A549 (cell line): ENCODE measurements at regions not wholly inside any gene's neighbourhood (a gene's known extent, or its start where the extent isn't known, plus 50 kb on each side); places are given as distances from the start of the nearest gene placed in this dataset.

Experiments used
- CTCF ChIP-seq: fragments of >200 bp; sonication (Bioruptor Twin); formaldehyde crosslinking; IDR thresholded peaks from 3 replicates; pipeline ENCODE4 v1.5.1; 2016
- ESRRA ChIP-seq: fragments of 150-350 bp; IDR thresholded peaks from 2 replicates; pipeline ENCODE4 v1.6.1; 2014; ENCODE audit warnings: mild to moderate bottlenecking, low read length, borderline replicate concordance
- HDAC2 ChIP-seq: fragments of 200-600 bp; sonication (generic); IDR thresholded peaks from 2 replicates; pipeline ENCODE4 v1.6.1; 2016
- MYC ChIP-seq: IDR thresholded peaks from 2 replicates; pipeline ENCODE4 v1.6.1; 2012; ENCODE audit warnings: mild to moderate bottlenecking, inconsistent platforms, low read length, improper control_type of control experiment, borderline replicate concordance
- NFE2L2 ChIP-seq: fragments of 150-350 bp; conservative IDR thresholded peaks from 2 replicates; pipeline ENCODE4 v1.6.1; 2014; ENCODE audit warnings: low read length
- NR3C1 ChIP-seq: fragments of >200 bp; sonication (Bioruptor Twin); formaldehyde crosslinking; IDR thresholded peaks from 3 replicates; pipeline ENCODE4 v1.6.1; 2017
- POLR2A ChIP-seq: IDR thresholded peaks from 2 replicates; pipeline ENCODE4 v1.6.1; 2012; ENCODE audit warnings: mild to moderate bottlenecking, low read length
- SREBF2 ChIP-seq: fragments of 450-650 bp; IDR thresholded peaks from 2 replicates; pipeline ENCODE4 v1.6.1; 2014; ENCODE audit warnings: mild to moderate bottlenecking, moderate library complexity

DNA sequence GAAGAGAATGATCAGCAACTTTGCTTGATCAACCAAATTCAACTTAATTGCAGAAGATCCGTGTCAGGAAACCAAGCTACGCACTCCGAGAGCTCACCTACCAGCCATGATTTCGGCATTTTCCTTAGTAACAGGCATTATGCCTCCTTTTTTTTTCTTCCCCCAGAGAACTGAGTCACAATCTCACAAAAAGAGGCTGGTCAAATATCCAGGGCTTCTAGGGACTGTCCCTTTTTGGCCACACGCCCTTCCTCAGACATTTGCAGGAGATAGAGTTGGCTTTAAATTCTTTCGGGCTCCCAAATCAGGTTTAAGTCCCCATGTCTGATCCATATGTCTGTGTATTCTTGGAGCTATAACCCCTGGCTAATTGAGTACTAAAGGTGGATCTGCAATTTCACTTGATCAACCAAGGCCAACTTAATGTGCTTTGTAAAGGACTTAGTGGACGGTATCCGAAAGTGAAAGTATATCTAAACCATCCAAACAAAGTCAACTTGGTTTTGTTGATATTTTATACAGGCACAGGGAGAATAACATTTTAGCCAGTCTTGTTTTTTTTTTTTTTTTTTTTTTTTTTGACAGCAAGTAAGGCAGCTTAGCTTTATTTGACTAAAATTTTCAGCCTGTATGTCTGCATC is 100.8 kb upstream of the TBCA start:
- TF ChIP-seq MYC (no peak), POLR2A (no peak), CTCF (no peak), NR3C1 (no peak), ESRRA (no peak), SREBF2 (no peak), HDAC2 (no peak), NFE2L2 (no peak)
